ENCODE measurements at regions not wholly inside any gene's neighbourhood (a gene's known extent, or its start where the extent isn't known, plus 50 kb on each side); places are given as distances from the start of the nearest gene placed in this dataset.

- TF ChIP-seq AKNA (CRISPR knock-in tag; IDR thresholded peaks at IDR 0.05; ENCODE audit: borderline replicate concordance) (no peak), ZNF772 (CRISPR knock-in tag; IDR thresholded peaks at IDR 0.05) (peak; percentile 91), ZBTB8A (CRISPR knock-in tag; IDR thresholded peaks at IDR 0.05; ENCODE audit: borderline replicate concordance, low read depth) (no peak), ZBTB20 (CRISPR knock-in tag; IDR thresholded peaks at IDR 0.05; ENCODE audit: borderline replicate concordance, low read depth) (peak; percentile 89; the same call in 1 of the 2 replicates), CENPX (CRISPR knock-in tag; IDR thresholded peaks at IDR 0.05) (no peak), ZNF569 (CRISPR knock-in tag; IDR thresholded peaks at IDR 0.05; ENCODE audit: borderline replicate concordance) (no peak), IRF2 (CRISPR knock-in tag; IDR thresholded peaks at IDR 0.05) (peak; percentile 96), ZBTB25 (CRISPR knock-in tag; IDR thresholded peaks at IDR 0.05) (peak; percentile 71), ARID5B (CRISPR knock-in tag; IDR thresholded peaks at IDR 0.05) (peak; percentile 100), STAT6 (CRISPR knock-in tag; IDR thresholded peaks at IDR 0.05; ENCODE audit: borderline replicate concordance) (peak; percentile 87; the same call in 1 of the 2 replicates), ZMYM3 (CRISPR knock-in tag; IDR thresholded peaks at IDR 0.05) (peak; percentile 89), NFYC (CRISPR knock-in tag; IDR thresholded peaks at IDR 0.05) (peak; percentile 19; the same call in 1 of the 2 replicates), ZNF552 (CRISPR knock-in tag; IDR thresholded peaks at IDR 0.05; ENCODE audit: borderline replicate concordance) (no peak), ARID2 (CRISPR knock-in tag; IDR thresholded peaks at IDR 0.05; ENCODE audit: borderline replicate concordance) (peak; percentile 54; the same call in 1 of the 2 replicates), SRSF9 (IDR thresholded peaks at IDR 0.05; ENCODE audit: borderline replicate concordance, insufficient read depth, low read depth, low read length, poor library complexity, severe bottlenecking) (no peak), RXRA (CRISPR knock-in tag; IDR thresholded peaks at IDR 0.05) (peak; percentile 98)
These were observed 602.4 kb upstream of the CLINT1 start (continued) for GRCh38 chr5:158461240-158461854.
